DOHH2 (cell line): ENCODE measurements at regions not wholly inside any gene's neighbourhood (a gene's known extent, or its start where the extent isn't known, plus 50 kb on each side); places are given as distances from the start of the nearest gene placed in this dataset.

ENCODE experiments used
- EZH2phosphoT487 ChIP-seq: fragments of 200-600 bp; sonication (generic); IDR thresholded peaks from 2 replicates; pipeline ENCODE4 v1.6.1; 2017; ENCODE audit warnings: borderline replicate concordance, mild to moderate bottlenecking, antibody characterized with exemption, low read length, moderate library complexity, mixed read lengths
- TF ChIP-seq, protein P1 (sequence below): fragments of 200-600 bp; sonication (generic); IDR thresholded peaks from one replicate; pipeline ENCODE4 v1.5.1; 2014; ENCODE audit warnings: antibody characterized with exemption, mild to moderate bottlenecking, low read depth, low read length; ENCODE audit not compliant: poor library complexity, severe bottlenecking

DNA sequence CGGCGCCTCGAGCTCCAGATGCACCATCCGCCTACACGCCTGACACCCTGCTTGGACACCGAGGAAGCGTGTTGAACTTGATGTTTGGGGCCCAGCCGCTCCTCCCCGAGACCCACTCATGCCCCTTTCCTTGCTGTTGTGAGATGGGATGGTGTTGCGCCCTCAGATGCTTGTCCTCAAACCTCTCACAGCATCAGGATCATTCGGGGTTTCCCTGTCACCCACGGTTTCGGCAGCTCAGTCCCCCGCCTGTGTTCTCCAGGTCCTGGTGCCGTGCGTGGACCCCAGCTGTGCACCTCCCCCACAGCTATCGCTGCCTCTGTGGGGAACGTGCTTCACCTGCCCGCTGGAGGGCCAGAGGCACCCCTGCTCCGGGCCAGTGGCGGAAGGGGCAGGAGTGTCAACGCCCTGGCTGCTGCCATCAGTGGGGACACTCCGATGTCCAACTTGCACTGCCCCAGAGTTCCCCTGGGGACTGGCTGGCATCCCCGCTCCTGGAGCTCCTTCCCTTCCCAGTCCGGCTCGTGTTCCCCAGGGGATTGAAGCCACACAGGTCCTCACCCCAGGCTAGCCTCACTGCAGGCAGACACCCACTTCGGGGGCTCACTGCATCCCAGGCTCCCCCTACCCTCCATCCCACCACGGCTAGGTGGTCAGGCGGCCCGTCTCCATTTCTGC is 82.3 kb upstream of the ADRA2C start:
- TF ChIP-seq, protein P1, sequence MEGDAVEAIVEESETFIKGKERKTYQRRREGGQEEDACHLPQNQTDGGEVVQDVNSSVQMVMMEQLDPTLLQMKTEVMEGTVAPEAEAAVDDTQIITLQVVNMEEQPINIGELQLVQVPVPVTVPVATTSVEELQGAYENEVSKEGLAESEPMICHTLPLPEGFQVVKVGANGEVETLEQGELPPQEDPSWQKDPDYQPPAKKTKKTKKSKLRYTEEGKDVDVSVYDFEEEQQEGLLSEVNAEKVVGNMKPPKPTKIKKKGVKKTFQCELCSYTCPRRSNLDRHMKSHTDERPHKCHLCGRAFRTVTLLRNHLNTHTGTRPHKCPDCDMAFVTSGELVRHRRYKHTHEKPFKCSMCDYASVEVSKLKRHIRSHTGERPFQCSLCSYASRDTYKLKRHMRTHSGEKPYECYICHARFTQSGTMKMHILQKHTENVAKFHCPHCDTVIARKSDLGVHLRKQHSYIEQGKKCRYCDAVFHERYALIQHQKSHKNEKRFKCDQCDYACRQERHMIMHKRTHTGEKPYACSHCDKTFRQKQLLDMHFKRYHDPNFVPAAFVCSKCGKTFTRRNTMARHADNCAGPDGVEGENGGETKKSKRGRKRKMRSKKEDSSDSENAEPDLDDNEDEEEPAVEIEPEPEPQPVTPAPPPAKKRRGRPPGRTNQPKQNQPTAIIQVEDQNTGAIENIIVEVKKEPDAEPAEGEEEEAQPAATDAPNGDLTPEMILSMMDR: no peak
- TF ChIP-seq EZH2phosphoT487: no peak
